Testis (tissue), 2 donors: ENCODE measurements at regions not wholly inside any gene's neighbourhood (a gene's known extent, or its start where the extent isn't known, plus 50 kb on each side); places are given as distances from the start of the nearest gene placed in this dataset.

ENCODE experiments used
- POLR2A ChIP-seq: fragments of 450-650 bp; IDR thresholded peaks from one replicate; pipeline ENCODE4 v1.6.1; 2017; ENCODE audit warnings: antibody characterized with exemption, mild to moderate bottlenecking, moderate library complexity
- TF ChIP-seq, protein P1 (sequence below), 3 experiments: fragments of 450-650 bp in 2 of 3; fragments of 200-600 bp in 1 of 3; sonication (generic) in 1 of 3; IDR thresholded peaks; one replicate each; pipeline ENCODE4 v1.5.1; 2016 to 2019; ENCODE audit warnings: antibody characterized with exemption in 3 of 3, mild to moderate bottlenecking in 2 of 3, moderate library complexity in 1 of 3

DNA sequence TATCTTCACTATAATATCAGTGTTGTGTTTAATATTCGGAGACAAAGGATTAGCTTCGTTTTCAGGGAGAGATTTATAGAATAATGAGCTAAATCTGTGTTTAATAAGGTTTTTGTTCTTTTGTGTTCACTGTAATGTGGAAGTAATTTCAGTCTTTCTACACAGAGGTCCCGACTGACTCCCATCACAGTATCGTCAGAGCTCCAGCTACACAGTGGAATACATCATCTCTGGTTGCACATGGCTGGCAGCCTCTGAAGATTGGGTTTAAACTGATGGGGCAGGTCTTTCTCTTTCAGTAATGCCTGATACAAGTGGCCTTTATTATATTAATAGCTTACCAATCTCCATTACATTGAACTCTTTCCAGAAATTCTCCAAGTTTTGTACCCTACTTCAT lies 736.7 kb upstream of the RIOK2 start:
- TF ChIP-seq, protein P1, sequence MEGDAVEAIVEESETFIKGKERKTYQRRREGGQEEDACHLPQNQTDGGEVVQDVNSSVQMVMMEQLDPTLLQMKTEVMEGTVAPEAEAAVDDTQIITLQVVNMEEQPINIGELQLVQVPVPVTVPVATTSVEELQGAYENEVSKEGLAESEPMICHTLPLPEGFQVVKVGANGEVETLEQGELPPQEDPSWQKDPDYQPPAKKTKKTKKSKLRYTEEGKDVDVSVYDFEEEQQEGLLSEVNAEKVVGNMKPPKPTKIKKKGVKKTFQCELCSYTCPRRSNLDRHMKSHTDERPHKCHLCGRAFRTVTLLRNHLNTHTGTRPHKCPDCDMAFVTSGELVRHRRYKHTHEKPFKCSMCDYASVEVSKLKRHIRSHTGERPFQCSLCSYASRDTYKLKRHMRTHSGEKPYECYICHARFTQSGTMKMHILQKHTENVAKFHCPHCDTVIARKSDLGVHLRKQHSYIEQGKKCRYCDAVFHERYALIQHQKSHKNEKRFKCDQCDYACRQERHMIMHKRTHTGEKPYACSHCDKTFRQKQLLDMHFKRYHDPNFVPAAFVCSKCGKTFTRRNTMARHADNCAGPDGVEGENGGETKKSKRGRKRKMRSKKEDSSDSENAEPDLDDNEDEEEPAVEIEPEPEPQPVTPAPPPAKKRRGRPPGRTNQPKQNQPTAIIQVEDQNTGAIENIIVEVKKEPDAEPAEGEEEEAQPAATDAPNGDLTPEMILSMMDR (IDR thresholded peaks at IDR 0.05): no peak
- TF ChIP-seq POLR2A: no peak
